Mesenchymal stem cell (in vitro differentiated cells and primary cell): ENCODE measurements at regions not wholly inside any gene's neighbourhood (a gene's known extent, or its start where the extent isn't known, plus 50 kb on each side); places are given as distances from the start of the nearest gene placed in this dataset.
"Not testable (repeated sequence)": the region's sequence is repeated elsewhere in the genome, so short reads cannot be mapped to it uniquely, and the experiment has no call there.

ENCODE experiments used
- DNase-seq: peaks from one replicate; pipeline ENCODE4 v3.0.0-alpha.2; 2013
- H2AFZ ChIP-seq: one replicate; pipeline ENCODE4 v1.6.1; 2013; ENCODE audit warnings: low read depth, mild to moderate bottlenecking, control low read depth, inconsistent platforms, low read length, moderate library complexity
- H2AK5ac ChIP-seq: 2 replicates; pipeline ENCODE4 v1.6.1; 2013; ENCODE audit warnings: low read length, moderate library complexity, mild to moderate bottlenecking, inconsistent platforms; ENCODE audit not compliant: severe bottlenecking
- H2BK120ac ChIP-seq: one replicate; pipeline ENCODE4 v1.6.1; 2013; ENCODE audit warnings: low read depth, mild to moderate bottlenecking, inconsistent platforms, low read length, moderate library complexity
- H2BK12ac ChIP-seq, 2 experiments: one replicate each; pipeline ENCODE4 v1.6.1; 2013; ENCODE audit warnings: inconsistent platforms in 2 of 2, low read length in 2 of 2, mild to moderate bottlenecking in 2 of 2, moderate library complexity in 2 of 2, control low read depth in 1 of 2
- H2BK15ac ChIP-seq: one replicate; pipeline ENCODE4 v1.6.1; 2013; ENCODE audit warnings: mild to moderate bottlenecking, low read depth, inconsistent platforms; ENCODE audit not compliant: poor library complexity, severe bottlenecking
- H2BK5ac ChIP-seq: 2 replicates; pipeline ENCODE4 v1.6.1; 2013; ENCODE audit warnings: low read depth, mild to moderate bottlenecking, low read length, control low read depth, inconsistent platforms; ENCODE audit not compliant: poor library complexity, severe bottlenecking
- H3K14ac ChIP-seq, 2 experiments: one replicate each; pipeline ENCODE4 v1.6.1; 2013; ENCODE audit warnings: inconsistent platforms in 2 of 2, low read length in 2 of 2, control low read depth in 1 of 2, mild to moderate bottlenecking in 1 of 2, moderate library complexity in 1 of 2
- H3K18ac ChIP-seq, 2 experiments: one replicate each; pipeline ENCODE4 v1.6.1; 2013; ENCODE audit warnings: inconsistent platforms in 2 of 2, low read length in 2 of 2, control low read depth in 1 of 2, low read depth in 1 of 2, mild to moderate bottlenecking in 1 of 2
- H3K23ac ChIP-seq, 2 experiments: one replicate each; pipeline ENCODE4 v1.6.1; 2013; ENCODE audit warnings: inconsistent platforms in 2 of 2, low read length in 2 of 2, mild to moderate bottlenecking in 2 of 2, moderate library complexity in 2 of 2, control low read depth in 1 of 2
- H3K27ac ChIP-seq: 2 replicates; pipeline ENCODE4 v1.5.1; 2013; ENCODE audit warnings: mild to moderate bottlenecking, moderate library complexity, low read length, control low read depth, inconsistent platforms; ENCODE audit not compliant: poor library complexity, severe bottlenecking
- H3K27me3 ChIP-seq, 2 experiments: 2 replicates each; pipeline versions ENCODE4 v1.6.1 to v1.7.0; 2013; ENCODE audit warnings: low read length in 2 of 2, mild to moderate bottlenecking in 2 of 2, moderate library complexity in 2 of 2, control low read depth in 1 of 2, inconsistent platforms in 1 of 2; ENCODE audit not compliant: control insufficient read depth in 1 of 2, insufficient read depth in 1 of 2
- H3K36me3 ChIP-seq, 2 experiments: 2 replicates each; pipeline versions ENCODE4 v1.6.1 to v1.7.0; 2013; ENCODE audit warnings: low read length in 2 of 2, control low read depth in 1 of 2, inconsistent platforms in 1 of 2, low read depth in 1 of 2, mild to moderate bottlenecking in 1 of 2; ENCODE audit not compliant: insufficient read depth in 2 of 2, control insufficient read depth in 1 of 2
- H3K4ac ChIP-seq, 2 experiments: one replicate each; pipeline ENCODE4 v1.6.1; 2013; ENCODE audit warnings: inconsistent platforms in 2 of 2, low read length in 2 of 2, mild to moderate bottlenecking in 2 of 2, moderate library complexity in 2 of 2, control low read depth in 1 of 2, low read depth in 1 of 2
- H3K4me1 ChIP-seq: 2 replicates; pipeline ENCODE4 v1.6.1; 2013; ENCODE audit warnings: low read depth, low read length, control low read depth; ENCODE audit not compliant: control insufficient read depth, insufficient read depth
- H3K4me2 ChIP-seq: 2 replicates; pipeline ENCODE4 v1.6.1; 2013; ENCODE audit warnings: low read length, mild to moderate bottlenecking, inconsistent platforms; ENCODE audit not compliant: poor library complexity, severe bottlenecking
- H3K4me3 ChIP-seq, 2 experiments: 2 replicates each; pipeline versions ENCODE4 v1.5.1 to v1.7.0; 2013; ENCODE audit warnings: low read length in 2 of 2, mild to moderate bottlenecking in 2 of 2, control low read depth in 1 of 2, low read depth in 1 of 2; ENCODE audit not compliant: insufficient read depth in 1 of 2
- H3K79me1 ChIP-seq: replicated peaks from 2 replicates; pipeline ENCODE4 v1.6.1; 2013; ENCODE audit warnings: mild to moderate bottlenecking, control low read depth, low read length, inconsistent platforms; ENCODE audit not compliant: poor library complexity, severe bottlenecking
- H3K9ac ChIP-seq: 2 replicates; pipeline ENCODE4 v1.7.0; 2013; ENCODE audit warnings: mild to moderate bottlenecking, low read length, moderate library complexity
- H3K9me3 ChIP-seq: 2 replicates; pipeline ENCODE4 v1.7.0; 2013; ENCODE audit warnings: mild to moderate bottlenecking, low read length; ENCODE audit not compliant: control insufficient read depth
- H4K8ac ChIP-seq: one replicate; pipeline ENCODE4 v1.6.1; 2013; ENCODE audit warnings: inconsistent platforms, mild to moderate bottlenecking, low read length, moderate library complexity
- H4K91ac ChIP-seq: one replicate; pipeline ENCODE4 v1.6.1; 2013; ENCODE audit warnings: mild to moderate bottlenecking, low read length, inconsistent platforms
- WGBS: methylation state at CpG from one replicate; pipeline ENCODE4 v1.1.7; 2013; ENCODE audit warnings: mixed read lengths; 5-methylcytosine and 5-hydroxymethylcytosine counted together

DNA sequence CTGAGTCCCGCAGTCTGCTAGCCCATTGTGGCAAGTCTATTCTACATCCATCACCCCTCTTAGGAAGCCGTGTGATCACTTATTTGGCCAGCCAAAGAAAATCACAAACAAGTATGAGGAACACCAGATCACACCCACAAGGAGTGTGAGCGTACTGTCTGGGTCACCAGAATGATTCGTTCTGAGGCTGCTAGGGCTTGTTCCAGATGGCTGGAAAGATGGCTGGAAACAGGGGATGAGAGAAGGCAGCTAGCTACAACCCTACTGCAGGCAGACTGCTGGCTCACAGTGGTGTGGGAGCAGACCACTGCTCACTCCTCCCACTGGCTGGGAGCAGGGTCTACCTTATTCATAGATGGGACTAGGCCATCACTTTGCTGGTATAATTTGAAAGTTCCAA is 97.4 kb downstream of the TRIM69 start:
- H3K4me2 ChIP-seq, H3K23ac ChIP-seq, H3K9ac ChIP-seq, H2BK120ac ChIP-seq, H2AK5ac ChIP-seq, H2BK5ac ChIP-seq, H3K36me3 ChIP-seq, H3K18ac ChIP-seq, H3K9me3 ChIP-seq, H3K27ac ChIP-seq, H3K4me3 ChIP-seq, H2BK12ac ChIP-seq, DNase-seq, H2BK15ac ChIP-seq, H2AFZ ChIP-seq, H3K4me1 ChIP-seq, H4K91ac ChIP-seq, H3K14ac ChIP-seq, H3K79me1 ChIP-seq, H3K27me3 ChIP-seq, H4K8ac ChIP-seq, H3K4ac ChIP-seq: not testable (repeated sequence)
- 81% methylated on average over 2 of the region's 4 CpGs for WGBS

DNA sequence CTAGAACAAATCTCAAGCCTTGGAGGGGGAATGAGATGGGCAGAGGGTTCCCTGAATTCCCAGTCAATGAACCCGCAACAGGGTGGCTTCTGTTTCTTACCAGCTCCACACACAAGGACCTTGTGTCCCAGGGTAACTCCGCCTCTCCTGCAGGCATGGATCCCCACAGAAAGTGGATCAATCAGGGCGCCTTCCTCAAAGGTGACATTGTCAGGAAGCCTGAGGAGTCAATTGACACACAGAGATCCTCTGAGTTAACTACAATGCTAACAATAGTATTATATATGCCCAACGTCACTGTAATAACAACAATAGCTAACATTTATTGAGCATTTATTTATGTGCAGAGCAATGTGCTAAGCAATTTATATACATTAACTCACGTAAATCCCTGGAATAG is 98.8 kb downstream of the TRIM69 start:
- not testable (repeated sequence) for H3K9me3 ChIP-seq, H3K27ac ChIP-seq, H3K4ac ChIP-seq, H2BK12ac ChIP-seq, H3K4me3 ChIP-seq, H4K8ac ChIP-seq, H3K4me1 ChIP-seq, H2BK120ac ChIP-seq, H2AK5ac ChIP-seq, H3K36me3 ChIP-seq, H3K18ac ChIP-seq, H4K91ac ChIP-seq, H3K23ac ChIP-seq, H3K79me1 ChIP-seq, H3K9ac ChIP-seq, H2BK15ac ChIP-seq, H2AFZ ChIP-seq, H3K4me2 ChIP-seq, H2BK5ac ChIP-seq, H3K27me3 ChIP-seq, DNase-seq, H3K14ac ChIP-seq
- 96% methylated on average over 2 of the region's 5 CpGs for WGBS

- Histone ChIP-seq H3K4me3 (no peak overlapping the region), H3K4me1 (peaks cover 7% of the 10 kb centered on the region), H2AFZ (no peak overlapping the region), H4K8ac (no peak overlapping the region), H3K36me3 (no peaks in the 10 kb centered on the region), H2BK5ac (no peak overlapping the region), H3K4ac (no peak overlapping the region), H2BK15ac (no peak overlapping the region), H3K23ac (no peak overlapping the region), H3K27ac (no peak overlapping the region), H3K9ac (no peak overlapping the region), H2BK120ac (no peak overlapping the region), H3K4me2 (no peak overlapping the region), H2BK12ac (no peak overlapping the region), H4K91ac (no peak overlapping the region), H3K14ac (no peak overlapping the region), H2AK5ac (no peak overlapping the region), H3K9me3 (no peaks in the 10 kb centered on the region), H3K18ac (no peak overlapping the region), H3K27me3 (no peaks in the 10 kb centered on the region), H3K79me1 (no peaks in the 10 kb centered on the region)
- 92% methylated on average over 4 of the region's 4 CpGs for WGBS
- no peak for DNase-seq
Observed at GRCh38 chr15:44836094-44836493, 99.8 kb downstream of the TRIM69 start.

GRCh38 chr15:44838929-44839328 is 102.6 kb downstream of the TRIM69 start:
- not testable (repeated sequence) for H3K9ac ChIP-seq, H3K9me3 ChIP-seq, H3K4me1 ChIP-seq, H3K14ac ChIP-seq, H2BK120ac ChIP-seq, H2BK15ac ChIP-seq, H3K27me3 ChIP-seq, H3K4ac ChIP-seq, H4K8ac ChIP-seq, H3K18ac ChIP-seq, H2AK5ac ChIP-seq, DNase-seq, H4K91ac ChIP-seq, H2BK5ac ChIP-seq, H3K4me3 ChIP-seq, H3K23ac ChIP-seq, H3K36me3 ChIP-seq, H3K79me1 ChIP-seq, H2AFZ ChIP-seq, H2BK12ac ChIP-seq
- H3K27ac ChIP-seq: peak overlapping the region; percentile 43
- WGBS: 58% methylated on average over 3 of the region's 3 CpGs
- H3K4me2 ChIP-seq: peak overlapping the region; percentile 7
